ENCODE measurements at regions not wholly inside any gene's neighbourhood (a gene's known extent, or its start where the extent isn't known, plus 50 kb on each side); places are given as distances from the start of the nearest gene placed in this dataset.

GRCh38 chr10:94133239-94133638 is 139.5 kb downstream of the PLCE1 start:
- TF ChIP-seq GATA3 (IDR thresholded peaks at IDR 0.05; ENCODE audit: low read depth, low read length) (no peak), GATA2 (IDR thresholded peaks at IDR 0.05; ENCODE audit: low read depth, low read length) (no peak)

Data from SH-SY5Y (cell line).